ENCODE measurements at regions not wholly inside any gene's neighbourhood (a gene's known extent, or its start where the extent isn't known, plus 50 kb on each side); places are given as distances from the start of the nearest gene placed in this dataset.
"Not testable (repeated sequence)": the region's sequence is repeated elsewhere in the genome, so short reads cannot be mapped to it uniquely, and the experiment has no call there.

- ATAC-seq; H3K4me3 ChIP-seq; H3K4me1 ChIP-seq; H3K27ac ChIP-seq; DNase-seq; intact Hi-C loops (cut with DNase I); H3K36me3 ChIP-seq; H3K27me3 ChIP-seq: not testable (repeated sequence)
- peaks cover 0 to 55% (median 8%) of the 10 kb centered on the region in 12 donors for H3K9me3 ChIP-seq
- 66 to 84% (median 72%) methylated on average over 3 of the region's 3 CpGs for WGBS, 4 donors
Measured at GRCh38 chr7:63856466-63856865, 142.2 kb upstream of the ZNF722 start.

DNA sequence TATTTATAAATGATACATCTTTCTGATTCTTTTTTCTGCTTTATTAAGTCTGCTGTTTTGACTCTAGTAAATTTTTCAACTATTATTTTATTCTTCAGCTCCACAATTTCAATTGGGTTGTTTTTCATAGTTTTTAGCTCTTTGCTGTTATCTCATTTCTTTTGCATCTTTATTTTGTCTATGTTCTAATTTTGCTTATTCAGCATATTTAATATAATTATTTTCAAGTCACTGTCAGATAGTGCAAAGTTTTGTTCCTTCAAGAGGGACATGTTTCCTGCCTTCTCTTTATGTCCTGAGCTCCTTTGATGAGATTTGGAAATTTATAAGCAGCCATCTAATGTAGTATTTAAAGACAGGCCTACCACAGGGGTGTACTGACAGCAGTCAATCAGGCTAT is 131.5 kb upstream of the ZNF722 start:
- intact Hi-C loops (cut with DNase I): loop anchor here in 1 of 10 donors (10.0 kb wide), 1 partner anchor 148 kb away; no protein-coding TSS in a partner anchor
- no peak for TF ChIP-seq POLR2A (IDR thresholded peaks at IDR 0.05)
- TF ChIP-seq, protein P1, sequence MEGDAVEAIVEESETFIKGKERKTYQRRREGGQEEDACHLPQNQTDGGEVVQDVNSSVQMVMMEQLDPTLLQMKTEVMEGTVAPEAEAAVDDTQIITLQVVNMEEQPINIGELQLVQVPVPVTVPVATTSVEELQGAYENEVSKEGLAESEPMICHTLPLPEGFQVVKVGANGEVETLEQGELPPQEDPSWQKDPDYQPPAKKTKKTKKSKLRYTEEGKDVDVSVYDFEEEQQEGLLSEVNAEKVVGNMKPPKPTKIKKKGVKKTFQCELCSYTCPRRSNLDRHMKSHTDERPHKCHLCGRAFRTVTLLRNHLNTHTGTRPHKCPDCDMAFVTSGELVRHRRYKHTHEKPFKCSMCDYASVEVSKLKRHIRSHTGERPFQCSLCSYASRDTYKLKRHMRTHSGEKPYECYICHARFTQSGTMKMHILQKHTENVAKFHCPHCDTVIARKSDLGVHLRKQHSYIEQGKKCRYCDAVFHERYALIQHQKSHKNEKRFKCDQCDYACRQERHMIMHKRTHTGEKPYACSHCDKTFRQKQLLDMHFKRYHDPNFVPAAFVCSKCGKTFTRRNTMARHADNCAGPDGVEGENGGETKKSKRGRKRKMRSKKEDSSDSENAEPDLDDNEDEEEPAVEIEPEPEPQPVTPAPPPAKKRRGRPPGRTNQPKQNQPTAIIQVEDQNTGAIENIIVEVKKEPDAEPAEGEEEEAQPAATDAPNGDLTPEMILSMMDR (IDR thresholded peaks at IDR 0.05): no peak
- H3K36me3 ChIP-seq: no peaks in the 10 kb centered on the region
- H3K27ac ChIP-seq: no peak overlapping the region
- ATAC-seq (no peak), DNase-seq (no peak)
- no peak overlapping the region for H3K4me3 ChIP-seq
- peaks cover 0 to 84% (median 44%) of the 10 kb centered on the region in 12 donors for H3K9me3 ChIP-seq
- no peaks in the 10 kb centered on the region for H3K4me1 ChIP-seq
- H3K27me3 ChIP-seq: no peaks in the 10 kb centered on the region

DNA sequence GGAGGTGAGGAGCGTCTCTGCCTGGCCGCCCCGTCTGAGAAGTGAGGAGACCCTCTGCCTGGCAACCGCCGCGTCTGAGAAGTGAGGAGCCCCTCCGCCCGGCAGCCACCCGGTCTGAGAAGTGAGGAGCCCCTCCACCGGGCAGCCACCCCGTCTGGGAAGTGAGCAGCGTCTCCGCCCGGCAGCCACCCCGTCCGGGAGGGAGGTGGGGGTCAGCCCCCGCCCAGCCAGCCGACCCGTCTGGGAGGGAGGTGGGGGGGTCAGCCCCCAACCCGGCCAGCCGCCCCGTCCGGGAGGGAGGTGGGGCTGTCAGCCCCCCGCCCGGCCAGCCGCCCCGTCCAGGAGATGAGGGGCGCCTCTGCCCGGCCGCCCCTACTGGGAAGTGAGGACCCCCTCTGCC is 124.4 kb upstream of the ZNF722 start:
- H3K36me3 ChIP-seq; intact Hi-C loops (cut with DNase I); H3K4me1 ChIP-seq; ATAC-seq; H3K4me3 ChIP-seq; H3K27ac ChIP-seq; DNase-seq; H3K27me3 ChIP-seq: not testable (repeated sequence)
- 91 to 95% (median 93%) methylated on average over 6 to 30 of the region's 30 CpGs for WGBS, 4 donors
- peaks cover 0 to 100% (median 82%) of the 10 kb centered on the region in 12 donors for H3K9me3 ChIP-seq

DNA sequence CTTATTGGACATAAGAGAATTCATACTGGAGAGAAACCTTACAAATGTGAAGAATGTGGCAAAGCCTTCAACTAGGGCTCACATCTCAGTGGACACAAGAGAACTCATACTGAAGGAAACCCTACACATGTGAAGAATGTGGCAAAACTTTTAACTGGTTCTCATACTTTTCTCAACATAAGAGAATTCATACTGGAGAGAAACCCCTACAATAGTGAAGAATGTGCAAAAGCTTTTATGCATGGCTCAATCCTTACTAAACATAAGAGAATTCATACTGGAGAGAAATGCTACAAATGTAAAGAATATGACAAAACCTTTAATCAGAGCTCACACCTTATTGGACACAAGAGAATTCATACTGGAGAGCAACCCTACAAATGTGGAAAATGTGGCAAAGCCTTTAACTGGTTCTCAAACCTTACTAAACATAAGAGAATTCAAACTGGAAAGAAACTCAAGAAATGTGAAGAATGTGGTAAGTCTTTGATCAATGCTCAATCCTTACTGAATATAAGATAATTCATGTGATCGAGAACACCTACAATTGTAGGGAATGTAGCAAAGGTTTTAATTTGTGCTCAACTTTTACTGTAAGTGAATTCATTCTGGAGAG is 121.8 kb upstream of the ZNF722 start:
- H3K27ac ChIP-seq: no peak overlapping the region
- 79 to 90% (median 84%) methylated on average over 1 of the region's 1 CpG for WGBS, 4 donors
- H3K9me3 ChIP-seq: peaks cover 0 to 100% (median 86%) of the 10 kb centered on the region in 12 donors

DNA sequence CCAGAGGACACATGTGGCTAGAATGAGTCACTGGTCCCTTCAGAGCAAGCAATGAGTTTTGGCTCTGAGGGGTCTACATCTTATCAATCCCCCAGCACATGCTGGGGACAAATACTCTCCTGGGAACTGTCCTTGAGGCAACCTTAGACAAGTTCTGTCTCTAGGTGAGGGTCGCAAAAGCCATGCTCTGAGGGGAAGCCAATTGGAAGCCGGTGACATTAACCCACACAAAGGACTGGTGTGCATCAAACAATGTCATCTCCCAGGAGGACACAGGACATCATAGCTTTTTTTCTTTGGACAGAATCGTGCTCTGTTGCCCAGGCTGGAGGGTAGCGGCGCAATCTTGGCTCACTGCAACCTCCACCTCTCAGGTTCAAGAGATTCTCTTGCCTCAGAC is 111.6 kb upstream of the ZNF722 start:
- no peaks in the 10 kb centered on the region for H3K27me3 ChIP-seq
- 66 to 71% (median 67%) methylated on average over 5 of the region's 5 CpGs for WGBS, 4 donors
- DNase-seq (no peak), ATAC-seq (no peak)
- H3K27ac ChIP-seq: no peak overlapping the region
- no peaks in the 10 kb centered on the region for H3K4me1 ChIP-seq
- peaks cover 0 to 94% (median 46%) of the 10 kb centered on the region in 12 donors for H3K9me3 ChIP-seq
- no peak overlapping the region for H3K4me3 ChIP-seq
- intact Hi-C loops (cut with DNase I): no loop called here
- H3K36me3 ChIP-seq: no peaks in the 10 kb centered on the region
- no peak for TF ChIP-seq POLR2A (IDR thresholded peaks at IDR 0.05)

More for the DNA sequence above, 121.8 kb upstream of the ZNF722 start:
- Histone ChIP-seq H3K4me1 (no peaks in the 10 kb centered on the region), H3K4me3 (no peak overlapping the region), H3K36me3 (no peaks in the 10 kb centered on the region), H3K27me3 (no peaks in the 10 kb centered on the region)
- no peak for ATAC-seq
- TF ChIP-seq, protein P1 (IDR thresholded peaks at IDR 0.05): no peak
- TF ChIP-seq POLR2A (IDR thresholded peaks at IDR 0.05): no peak
- no peak for DNase-seq
- intact Hi-C loops (cut with DNase I): no loop called here
